Liver (tissue), 8 donors: ENCODE measurements at regions not wholly inside any gene's neighbourhood (a gene's known extent, or its start where the extent isn't known, plus 50 kb on each side); places are given as distances from the start of the nearest gene placed in this dataset.
A peak's percentile ranks its signal among the peaks of the same experiment; 100 is the strongest.

Source experiments
- DNase-seq: peaks from one replicate; pipeline ENCODE4 v3.0.0-alpha.2; 2017; ENCODE audit warnings: low spot score
- H3K27ac ChIP-seq, 2 donors: one replicate each; pipeline ENCODE4 v1.7.0; 2013; ENCODE audit warnings: inconsistent platforms in 2 of 2, low read length in 2 of 2, control low read depth in 1 of 2, low read depth in 1 of 2, mild to moderate bottlenecking in 1 of 2
- H3K27me3 ChIP-seq, 4 donors: one replicate each; pipeline versions ENCODE4 v1.6.1 to v1.7.0; 2013; ENCODE audit warnings: low read length in 3 of 4, inconsistent platforms in 1 of 4, mild to moderate bottlenecking in 1 of 4, moderate library complexity in 1 of 4; ENCODE audit not compliant: control insufficient read depth in 4 of 4, insufficient read depth in 4 of 4
- H3K36me3 ChIP-seq, 4 donors: one replicate each; pipeline versions ENCODE4 v1.6.1 to v1.7.0; 2013; ENCODE audit warnings: low read length in 3 of 4, mild to moderate bottlenecking in 3 of 4, low read depth in 1 of 4, moderate library complexity in 1 of 4; ENCODE audit not compliant: control insufficient read depth in 4 of 4, insufficient read depth in 3 of 4
- H3K4me1 ChIP-seq, 4 donors: one replicate each; pipeline versions ENCODE4 v1.6.1 to v1.7.0; 2013; ENCODE audit warnings: low read length in 3 of 4, mild to moderate bottlenecking in 3 of 4, moderate library complexity in 1 of 4; ENCODE audit not compliant: control insufficient read depth in 4 of 4, insufficient read depth in 4 of 4
- H3K4me3 ChIP-seq, 3 donors: one replicate each; pipeline versions ENCODE4 v1.6.1 to v1.7.0; 2013; ENCODE audit warnings: low read length in 3 of 3, control low read depth in 1 of 3, low read depth in 1 of 3, mild to moderate bottlenecking in 1 of 3
- H3K9ac ChIP-seq, 2 donors: one replicate each; pipeline ENCODE4 v1.7.0; 2013; ENCODE audit warnings: low read length in 2 of 2, mild to moderate bottlenecking in 2 of 2, moderate library complexity in 2 of 2, control low read depth in 1 of 2, low read depth in 1 of 2
- H3K9me3 ChIP-seq, 4 donors: one replicate each; pipeline versions ENCODE4 v1.6.1 to v1.7.0; 2013; ENCODE audit warnings: low read length in 3 of 4; ENCODE audit not compliant: control insufficient read depth in 4 of 4
- CTCF ChIP-seq: fragments of 150-350 bp; IDR thresholded peaks from 2 replicates; pipeline ENCODE4 v1.5.1; 2017; ENCODE audit warnings: improper control_type of control experiment, low read depth, low read length; ENCODE audit not compliant: missing input control
- EGR1 ChIP-seq, 2 donors: IDR thresholded peaks; 2 replicates each; pipeline ENCODE4 v1.6.1; 2016 to 2018; ENCODE audit warnings: antibody characterized with exemption in 2 of 2, low read depth in 2 of 2
- FOXA1 ChIP-seq: IDR thresholded peaks from 2 replicates; pipeline ENCODE4 v1.6.1; 2016; ENCODE audit warnings: antibody characterized with exemption
- GABPA ChIP-seq, 2 donors: IDR thresholded peaks in 1 of 2; conservative IDR thresholded peaks in 1 of 2; 2 replicates each; pipeline ENCODE4 v1.6.1; 2016; ENCODE audit warnings: antibody characterized with exemption in 2 of 2, mild to moderate bottlenecking in 1 of 2, moderate library complexity in 1 of 2
- HNF4A ChIP-seq, 2 donors: conservative IDR thresholded peaks; 2 replicates each; pipeline ENCODE4 v1.6.1; 2016; ENCODE audit warnings: antibody characterized with exemption in 2 of 2, mild to moderate bottlenecking in 2 of 2
- HNF4G ChIP-seq: IDR thresholded peaks from 2 replicates; pipeline ENCODE4 v1.6.1; 2016; ENCODE audit warnings: antibody characterized with exemption
- NR2F2 ChIP-seq: IDR thresholded peaks from 2 replicates; pipeline ENCODE4 v1.6.1; 2016; ENCODE audit warnings: antibody characterized with exemption
- RAD21 ChIP-seq, 2 donors: IDR thresholded peaks; 2 replicates each; pipeline ENCODE4 v1.6.1; 2016; ENCODE audit warnings: antibody characterized with exemption in 2 of 2, mild to moderate bottlenecking in 2 of 2
- RXRA ChIP-seq, 2 donors: IDR thresholded peaks; 2 replicates each; pipeline ENCODE4 v1.6.1; 2017 to 2018; ENCODE audit warnings: antibody characterized with exemption in 2 of 2, mild to moderate bottlenecking in 1 of 2
- SP1 ChIP-seq: IDR thresholded peaks from 2 replicates; pipeline ENCODE4 v1.6.1; 2018; ENCODE audit warnings: antibody characterized with exemption, mild to moderate bottlenecking
- TAF1 ChIP-seq: conservative IDR thresholded peaks from 2 replicates; pipeline ENCODE4 v1.6.1; 2016; ENCODE audit warnings: antibody characterized with exemption, mild to moderate bottlenecking
- YY1 ChIP-seq: IDR thresholded peaks from 2 replicates; pipeline ENCODE4 v1.6.1; 2016; ENCODE audit warnings: antibody characterized with exemption, mild to moderate bottlenecking
- WGBS: extraction: QIAGEN DNeasy Blood & Tissue Kit; methylation state at CpG from one replicate; pipeline ENCODE4 v1.1.7; 2013; 5-methylcytosine and 5-hydroxymethylcytosine counted together
- TF ChIP-seq, protein P1 (sequence below): IDR thresholded peaks from 2 replicates; pipeline ENCODE4 v1.6.1; 2016; ENCODE audit warnings: antibody characterized with exemption
- TF ChIP-seq, protein P2 (sequence below): IDR thresholded peaks from 2 replicates; pipeline ENCODE4 v1.6.1; 2016; ENCODE audit warnings: antibody characterized with exemption
- TF ChIP-seq, protein P3 (sequence below): IDR thresholded peaks from 2 replicates; pipeline ENCODE4 v1.6.1; 2016; ENCODE audit warnings: antibody characterized with exemption
- donor health status: healthy.
- donor health status: healthy.
- donor health status: healthy.
- donor health status: healthy.
- donor health status: healthy.

DNA sequence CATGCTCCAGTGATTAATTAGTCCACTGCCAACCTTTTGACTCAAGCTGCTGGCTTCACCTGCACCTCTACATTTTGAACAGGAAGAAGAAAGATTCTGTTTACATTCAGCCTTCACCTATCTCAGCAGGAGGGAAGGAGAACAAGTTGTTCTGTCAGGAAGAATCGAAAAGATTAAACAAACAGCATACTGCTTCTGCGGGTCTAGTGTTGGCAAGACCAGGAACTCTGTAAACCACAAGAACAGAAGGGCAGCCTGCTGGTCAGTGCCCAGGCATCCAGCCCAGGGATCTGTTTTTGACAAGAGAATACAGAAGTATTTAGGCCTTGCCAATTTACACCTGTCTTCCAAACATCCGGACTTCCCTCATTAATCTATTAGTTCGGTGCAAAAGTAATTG is 189.7 kb downstream of the CHD9NB start:
- H3K4me3 ChIP-seq = no peak overlapping the region
- H3K27ac ChIP-seq = no peak overlapping the region
- no peaks in the 10 kb centered on the region for H3K4me1 ChIP-seq
- DNase-seq = no peak
- no peaks in the 10 kb centered on the region for H3K9me3 ChIP-seq
- H3K9ac ChIP-seq = no peak overlapping the region
- no peaks in the 10 kb centered on the region for H3K36me3 ChIP-seq
- TF ChIP-seq NR2F2 (peak; percentile 18), FOXA1 (no peak)
- 79% methylated on average over 4 of the region's 4 CpGs for WGBS
- no peaks in the 10 kb centered on the region for H3K27me3 ChIP-seq

DNA sequence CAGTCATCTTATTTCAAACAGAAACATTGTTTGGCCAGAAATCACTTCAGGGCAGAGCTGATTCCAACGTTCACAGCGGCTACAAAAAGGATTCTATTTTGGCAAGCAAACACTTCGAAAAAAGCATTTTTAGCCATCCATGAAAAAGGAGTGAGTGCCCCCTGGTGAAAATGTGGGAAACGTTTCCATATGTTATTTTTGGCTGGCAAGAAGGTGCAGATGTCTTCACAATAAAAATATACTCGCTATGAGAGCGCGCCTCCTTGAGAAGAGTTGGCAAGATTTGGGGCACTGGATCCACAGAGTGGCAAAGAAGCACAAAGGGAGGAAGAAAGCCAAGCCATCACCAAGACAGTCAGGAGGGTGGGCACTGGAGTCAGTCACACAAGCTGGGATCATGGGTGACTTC is 191.1 kb downstream of the CHD9NB start:
- H3K27ac ChIP-seq = no peak overlapping the region
- TF ChIP-seq, protein P1, sequence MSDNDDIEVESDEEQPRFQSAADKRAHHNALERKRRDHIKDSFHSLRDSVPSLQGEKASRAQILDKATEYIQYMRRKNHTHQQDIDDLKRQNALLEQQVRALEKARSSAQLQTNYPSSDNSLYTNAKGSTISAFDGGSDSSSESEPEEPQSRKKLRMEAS = peak; percentile 12
- TF ChIP-seq, protein P2, sequence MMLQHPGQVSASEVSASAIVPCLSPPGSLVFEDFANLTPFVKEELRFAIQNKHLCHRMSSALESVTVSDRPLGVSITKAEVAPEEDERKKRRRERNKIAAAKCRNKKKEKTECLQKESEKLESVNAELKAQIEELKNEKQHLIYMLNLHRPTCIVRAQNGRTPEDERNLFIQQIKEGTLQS = no peak
- peak; percentile 66 for TF ChIP-seq CTCF
- peak in 1 of 2 donors; percentile 23 for TF ChIP-seq RXRA (IDR thresholded peaks at IDR 0.05)
- TF ChIP-seq, protein P3, sequence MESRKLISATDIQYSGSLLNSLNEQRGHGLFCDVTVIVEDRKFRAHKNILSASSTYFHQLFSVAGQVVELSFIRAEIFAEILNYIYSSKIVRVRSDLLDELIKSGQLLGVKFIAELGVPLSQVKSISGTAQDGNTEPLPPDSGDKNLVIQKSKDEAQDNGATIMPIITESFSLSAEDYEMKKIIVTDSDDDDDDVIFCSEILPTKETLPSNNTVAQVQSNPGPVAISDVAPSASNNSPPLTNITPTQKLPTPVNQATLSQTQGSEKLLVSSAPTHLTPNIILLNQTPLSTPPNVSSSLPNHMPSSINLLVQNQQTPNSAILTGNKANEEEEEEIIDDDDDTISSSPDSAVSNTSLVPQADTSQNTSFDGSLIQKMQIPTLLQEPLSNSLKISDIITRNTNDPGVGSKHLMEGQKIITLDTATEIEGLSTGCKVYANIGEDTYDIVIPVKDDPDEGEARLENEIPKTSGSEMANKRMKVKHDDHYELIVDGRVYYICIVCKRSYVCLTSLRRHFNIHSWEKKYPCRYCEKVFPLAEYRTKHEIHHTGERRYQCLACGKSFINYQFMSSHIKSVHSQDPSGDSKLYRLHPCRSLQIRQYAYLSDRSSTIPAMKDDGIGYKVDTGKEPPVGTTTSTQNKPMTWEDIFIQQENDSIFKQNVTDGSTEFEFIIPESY = no peak
- no peak for TF ChIP-seq FOXA1
- TF ChIP-seq EGR1 (IDR thresholded peaks at IDR 0.05; ENCODE audit: low read depth in 2 of 2) = no peak
- TF ChIP-seq HNF4A (conservative IDR thresholded peaks at IDR 0.05) = peak; percentile 25 to 33
- no peak for TF ChIP-seq GABPA (IDR thresholded peaks at IDR 0.05 in 1 of 2, conservative IDR thresholded peaks at IDR 0.05 in 1 of 2)
- peak; percentile 20 for TF ChIP-seq YY1
- no peak for TF ChIP-seq NR2F2
- TF ChIP-seq SP1 = no peak
- no peak for TF ChIP-seq TAF1
- TF ChIP-seq HNF4G = no peak
- TF ChIP-seq RAD21 (IDR thresholded peaks at IDR 0.05) = peak; percentile 95 to 98
- H3K9me3 ChIP-seq = no peaks in the 10 kb centered on the region
- no peaks in the 10 kb centered on the region for H3K27me3 ChIP-seq
- H3K4me3 ChIP-seq = no peak overlapping the region
- 37% methylated on average over 7 of the region's 7 CpGs for WGBS
- peak; percentile 38 for DNase-seq
- no peaks in the 10 kb centered on the region for H3K36me3 ChIP-seq
- H3K9ac ChIP-seq = no peak overlapping the region
- H3K4me1 ChIP-seq = no peaks in the 10 kb centered on the region

DNA sequence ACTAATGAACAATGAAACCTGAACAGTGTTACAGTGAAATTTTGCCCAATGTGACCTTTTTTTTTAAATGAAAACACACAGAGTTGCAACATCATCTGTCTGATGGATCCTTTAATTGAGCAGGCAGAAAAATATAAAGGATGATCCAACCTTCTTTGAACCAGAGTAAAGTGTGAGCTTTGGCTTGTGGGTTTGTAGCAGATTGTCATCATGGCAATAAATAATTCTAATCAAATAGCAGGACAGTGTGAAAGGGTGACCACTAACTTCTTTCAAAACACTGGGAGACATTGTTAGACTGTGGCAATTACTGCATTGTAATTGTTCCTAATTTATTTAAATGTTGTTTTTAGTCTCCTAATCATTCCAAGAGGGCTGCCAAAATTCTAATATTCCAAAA is 197.2 kb downstream of the CHD9NB start:
- DNase-seq = no peak
- Histone ChIP-seq H3K27me3 (no peaks in the 10 kb centered on the region), H3K4me1 (no peaks in the 10 kb centered on the region), H3K36me3 (no peaks in the 10 kb centered on the region), H3K4me3 (no peak overlapping the region), H3K9me3 (peaks cover 0 to 1% (median under 1%) of the 10 kb centered on the region in 4 donors), H3K27ac (no peak overlapping the region), H3K9ac (no peak overlapping the region)
- no peak for TF ChIP-seq YY1
- no peak for TF ChIP-seq FOXA1
- TF ChIP-seq HNF4A (conservative IDR thresholded peaks at IDR 0.05) = no peak
- no peak for TF ChIP-seq SP1
- TF ChIP-seq HNF4G = no peak
